Fibroblast of pulmonary artery (primary cell): ENCODE measurements at regions not wholly inside any gene's neighbourhood (a gene's known extent, or its start where the extent isn't known, plus 50 kb on each side); places are given as distances from the start of the nearest gene placed in this dataset.

Experiments
- DNase-seq: peaks from one replicate; pipeline ENCODE4 v3.0.0-alpha.2; 2010; ENCODE audit warnings: low read depth
- H3K4me3 ChIP-seq: replicated peaks from 2 replicates; pipeline ENCODE4 v1.5.1; 2011; ENCODE audit warnings: low read depth, mild to moderate bottlenecking, control low read depth, low read length, moderate library complexity
- CTCF ChIP-seq: IDR thresholded peaks from 2 replicates; pipeline ENCODE4 v1.5.1; 2011; ENCODE audit warnings: mild to moderate bottlenecking, control low read depth, low read length, inconsistent platforms; ENCODE audit errors: missing control alignments

- TF ChIP-seq CTCF = no peak
- DNase-seq = no peak
- H3K4me3 ChIP-seq = no peak overlapping the region
Measured at GRCh38 chr5:167944121-167944852, 347.2 kb upstream of the WWC1 start.

GRCh38 chr5:167945542-167946384, 345.7 kb upstream of the WWC1 start:
- no peak overlapping the region for H3K4me3 ChIP-seq
- no peak for TF ChIP-seq CTCF
- DNase-seq = peak; percentile 96

- DNase-seq = no peak
- no peak for TF ChIP-seq CTCF
- no peak overlapping the region for H3K4me3 ChIP-seq
Measured at GRCh38 chr5:167947306-167947705, 344.1 kb upstream of the WWC1 start.

- no peak for TF ChIP-seq CTCF
- H3K4me3 ChIP-seq = no peak overlapping the region
- no peak for DNase-seq
Measured at GRCh38 chr5:167948251-167948650, 343.2 kb upstream of the WWC1 start.

- no peak overlapping the region for H3K4me3 ChIP-seq
- no peak for DNase-seq
- TF ChIP-seq CTCF = no peak
Measured at GRCh38 chr5:167949435-167949834, 342.0 kb upstream of the WWC1 start.

- TF ChIP-seq CTCF = no peak
- no peak overlapping the region for H3K4me3 ChIP-seq
- DNase-seq = peak; percentile 92
Measured at GRCh38 chr5:167950126-167950721, 341.2 kb upstream of the WWC1 start.
